HepG2 (cell line): ENCODE measurements at regions not wholly inside any gene's neighbourhood (a gene's known extent, or its start where the extent isn't known, plus 50 kb on each side); places are given as distances from the start of the nearest gene placed in this dataset.

Experiments
- ARHGAP35 ChIP-seq: sonication (generic); formaldehyde crosslinking; IDR thresholded peaks from 2 replicates; pipeline ENCODE4 v1.9.0; 2022; ENCODE audit warnings: mild to moderate bottlenecking, inconsistent platforms, moderate library complexity, missing genetic modification reagents, borderline replicate concordance
- ARNT ChIP-seq: fragments of 450-650 bp; IDR thresholded peaks from 2 replicates; pipeline ENCODE4 v1.6.1; 2017
- CCAR2 ChIP-seq: fragments of 200-400 bp; formaldehyde crosslinking; optimal IDR thresholded peaks from 2 replicates; pipeline ENCODE3; 2018; ENCODE audit warnings: low read depth, mild to moderate bottlenecking, low read length, moderate library complexity
- JUN ChIP-seq: sonication (generic); formaldehyde crosslinking; IDR thresholded peaks from 2 replicates; pipeline ENCODE4 v1.4.0; 2020; ENCODE audit warnings: mild to moderate bottlenecking, missing genetic modification reagents
- NKX3-1 ChIP-seq: sonication (generic); formaldehyde crosslinking; IDR thresholded peaks from 2 replicates; pipeline ENCODE4 v1.5.0; 2020; ENCODE audit warnings: missing genetic modification reagents
- RAD51 ChIP-seq: fragments of 450-650 bp; IDR thresholded peaks from 2 replicates; pipeline ENCODE4 v1.6.1; 2016; ENCODE audit warnings: borderline replicate concordance
- RARG ChIP-seq: sonication (generic); formaldehyde crosslinking; IDR thresholded peaks from 2 replicates; pipeline ENCODE4 v1.4.0; 2020; ENCODE audit warnings: low read depth, mild to moderate bottlenecking, missing genetic modification reagents
- YY1 ChIP-seq: IDR thresholded peaks from 2 replicates; pipeline ENCODE4 v1.6.1; 2011; ENCODE audit warnings: low read length, low read depth, moderate library complexity, mild to moderate bottlenecking; ENCODE audit not compliant: insufficient read depth, insufficient replicate concordance
- ZNF230 ChIP-seq: sonication (generic); formaldehyde crosslinking; IDR thresholded peaks from 2 replicates; pipeline ENCODE4 v1.4.0; 2020; ENCODE audit warnings: mild to moderate bottlenecking, missing genetic modification reagents
- ZNF256 ChIP-seq: sonication (generic); formaldehyde crosslinking; conservative IDR thresholded peaks from 2 replicates; pipeline ENCODE4 v1.4.0; 2020; ENCODE audit warnings: missing genetic modification reagents
- ZNF260 ChIP-seq: sonication (generic); formaldehyde crosslinking; IDR thresholded peaks from 2 replicates; pipeline ENCODE4 v1.4.0; 2020; ENCODE audit warnings: missing genetic modification reagents, low read depth, mild to moderate bottlenecking, borderline replicate concordance
- ZNF3 ChIP-seq: IDR thresholded peaks from 2 replicates; pipeline ENCODE4 v1.7.0; 2017; ENCODE audit warnings: inconsistent platforms
- ZNF30 ChIP-seq: sonication (generic); formaldehyde crosslinking; IDR thresholded peaks from 2 replicates; pipeline ENCODE4 v1.5.0; 2020; ENCODE audit warnings: mild to moderate bottlenecking, missing genetic modification reagents
- ZNF382 ChIP-seq: sonication (generic); formaldehyde crosslinking; IDR thresholded peaks from 2 replicates; pipeline ENCODE4 v1.5.0; 2020; ENCODE audit warnings: missing genetic modification reagents, mild to moderate bottlenecking, borderline replicate concordance
- ZNF468 ChIP-seq: sonication (generic); formaldehyde crosslinking; IDR thresholded peaks from 2 replicates; pipeline ENCODE4 v1.8.0; 2022; ENCODE audit warnings: mild to moderate bottlenecking, moderate library complexity, missing genetic modification reagents
- ZNF607 ChIP-seq: sonication (generic); formaldehyde crosslinking; IDR thresholded peaks from 2 replicates; pipeline ENCODE4 v1.5.1; 2020; ENCODE audit warnings: missing genetic modification reagents, mild to moderate bottlenecking, borderline replicate concordance
- TF ChIP-seq, protein P1 (sequence below): sonication (generic); formaldehyde crosslinking; IDR thresholded peaks from 2 replicates; pipeline ENCODE4 v1.5.1; 2020; ENCODE audit warnings: missing genetic modification reagents, mild to moderate bottlenecking, borderline replicate concordance
- TF ChIP-seq, protein P2 (sequence below): sonication (generic); formaldehyde crosslinking; IDR thresholded peaks from 2 replicates; pipeline ENCODE4 v1.5.1; 2020; ENCODE audit warnings: missing genetic modification reagents, mild to moderate bottlenecking, borderline replicate concordance
- TF ChIP-seq, protein P3 (sequence below): sonication (generic); formaldehyde crosslinking; IDR thresholded peaks from 2 replicates; pipeline ENCODE4 v1.4.0; 2020; ENCODE audit warnings: missing genetic modification reagents
- TF ChIP-seq, protein P4 (sequence below): sonication (generic); formaldehyde crosslinking; IDR thresholded peaks from 2 replicates; pipeline ENCODE4 v1.5.0; 2020; ENCODE audit warnings: missing genetic modification reagents
- TF ChIP-seq, protein P5 (sequence below), 2 experiments: sonication (generic) in 1 of 2; formaldehyde crosslinking in 1 of 2; IDR thresholded peaks; 2 replicates each; pipeline versions ENCODE4 v1.5.1 to v1.6.1; 2011 to 2020; ENCODE audit warnings: borderline replicate concordance in 1 of 2, low read depth in 1 of 2, low read length in 1 of 2, mild to moderate bottlenecking in 1 of 2, missing genetic modification reagents in 1 of 2, moderate library complexity in 1 of 2

DNA sequence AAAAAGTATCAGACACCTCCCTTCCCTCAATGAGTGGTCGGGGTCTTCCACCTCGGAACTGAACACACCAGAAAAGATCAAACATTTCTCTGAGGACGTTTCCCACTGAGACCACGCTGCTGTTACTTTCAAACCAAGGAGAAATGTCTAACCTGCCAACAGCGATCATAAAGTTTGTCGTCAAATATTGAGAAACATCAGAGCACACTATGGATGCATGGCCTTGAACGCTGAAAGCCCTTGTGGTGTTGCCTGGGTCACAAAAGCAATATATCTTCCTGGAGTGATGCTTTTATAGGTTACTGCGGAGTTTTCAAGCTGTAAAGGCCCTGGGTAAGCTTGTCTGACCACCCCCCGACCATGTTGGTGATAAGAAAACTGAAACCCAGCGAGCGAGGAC lies 70.2 kb upstream of the ID2 start (continued):
- TF ChIP-seq, protein P1, sequence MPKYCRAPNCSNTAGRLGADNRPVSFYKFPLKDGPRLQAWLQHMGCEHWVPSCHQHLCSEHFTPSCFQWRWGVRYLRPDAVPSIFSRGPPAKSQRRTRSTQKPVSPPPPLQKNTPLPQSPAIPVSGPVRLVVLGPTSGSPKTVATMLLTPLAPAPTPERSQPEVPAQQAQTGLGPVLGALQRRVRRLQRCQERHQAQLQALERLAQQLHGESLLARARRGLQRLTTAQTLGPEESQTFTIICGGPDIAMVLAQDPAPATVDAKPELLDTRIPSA (CRISPR knock-in tag), result no peak
- TF ChIP-seq YY1, result no peak
- TF ChIP-seq RARG (CRISPR knock-in tag), result no peak
- TF ChIP-seq, protein P2, sequence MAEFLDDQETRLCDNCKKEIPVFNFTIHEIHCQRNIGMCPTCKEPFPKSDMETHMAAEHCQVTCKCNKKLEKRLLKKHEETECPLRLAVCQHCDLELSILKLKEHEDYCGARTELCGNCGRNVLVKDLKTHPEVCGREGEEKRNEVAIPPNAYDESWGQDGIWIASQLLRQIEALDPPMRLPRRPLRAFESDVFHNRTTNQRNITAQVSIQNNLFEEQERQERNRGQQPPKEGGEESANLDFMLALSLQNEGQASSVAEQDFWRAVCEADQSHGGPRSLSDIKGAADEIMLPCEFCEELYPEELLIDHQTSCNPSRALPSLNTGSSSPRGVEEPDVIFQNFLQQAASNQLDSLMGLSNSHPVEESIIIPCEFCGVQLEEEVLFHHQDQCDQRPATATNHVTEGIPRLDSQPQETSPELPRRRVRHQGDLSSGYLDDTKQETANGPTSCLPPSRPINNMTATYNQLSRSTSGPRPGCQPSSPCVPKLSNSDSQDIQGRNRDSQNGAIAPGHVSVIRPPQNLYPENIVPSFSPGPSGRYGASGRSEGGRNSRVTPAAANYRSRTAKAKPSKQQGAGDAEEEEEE (CRISPR knock-in tag), result no peak
- 0 out of 2 replicates have a peak, but pooled peaks have one; percentile 4 for TF ChIP-seq JUN (CRISPR knock-in tag)
- TF ChIP-seq ZNF260, result no peak
- TF ChIP-seq ZNF607 (CRISPR knock-in tag), result peak; percentile 57; the same call in 1 of the 2 replicates
- TF ChIP-seq NKX3-1 (CRISPR knock-in tag), result no peak
- no peak for TF ChIP-seq ARNT
- TF ChIP-seq, protein P3, sequence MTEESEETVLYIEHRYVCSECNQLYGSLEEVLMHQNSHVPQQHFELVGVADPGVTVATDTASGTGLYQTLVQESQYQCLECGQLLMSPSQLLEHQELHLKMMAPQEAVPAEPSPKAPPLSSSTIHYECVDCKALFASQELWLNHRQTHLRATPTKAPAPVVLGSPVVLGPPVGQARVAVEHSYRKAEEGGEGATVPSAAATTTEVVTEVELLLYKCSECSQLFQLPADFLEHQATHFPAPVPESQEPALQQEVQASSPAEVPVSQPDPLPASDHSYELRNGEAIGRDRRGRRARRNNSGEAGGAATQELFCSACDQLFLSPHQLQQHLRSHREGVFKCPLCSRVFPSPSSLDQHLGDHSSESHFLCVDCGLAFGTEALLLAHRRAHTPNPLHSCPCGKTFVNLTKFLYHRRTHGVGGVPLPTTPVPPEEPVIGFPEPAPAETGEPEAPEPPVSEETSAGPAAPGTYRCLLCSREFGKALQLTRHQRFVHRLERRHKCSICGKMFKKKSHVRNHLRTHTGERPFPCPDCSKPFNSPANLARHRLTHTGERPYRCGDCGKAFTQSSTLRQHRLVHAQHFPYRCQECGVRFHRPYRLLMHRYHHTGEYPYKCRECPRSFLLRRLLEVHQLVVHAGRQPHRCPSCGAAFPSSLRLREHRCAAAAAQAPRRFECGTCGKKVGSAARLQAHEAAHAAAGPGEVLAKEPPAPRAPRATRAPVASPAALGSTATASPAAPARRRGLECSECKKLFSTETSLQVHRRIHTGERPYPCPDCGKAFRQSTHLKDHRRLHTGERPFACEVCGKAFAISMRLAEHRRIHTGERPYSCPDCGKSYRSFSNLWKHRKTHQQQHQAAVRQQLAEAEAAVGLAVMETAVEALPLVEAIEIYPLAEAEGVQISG (CRISPR knock-in tag), result peak; percentile 35; the same call in 1 of the 2 replicates
- TF ChIP-seq, protein P4, sequence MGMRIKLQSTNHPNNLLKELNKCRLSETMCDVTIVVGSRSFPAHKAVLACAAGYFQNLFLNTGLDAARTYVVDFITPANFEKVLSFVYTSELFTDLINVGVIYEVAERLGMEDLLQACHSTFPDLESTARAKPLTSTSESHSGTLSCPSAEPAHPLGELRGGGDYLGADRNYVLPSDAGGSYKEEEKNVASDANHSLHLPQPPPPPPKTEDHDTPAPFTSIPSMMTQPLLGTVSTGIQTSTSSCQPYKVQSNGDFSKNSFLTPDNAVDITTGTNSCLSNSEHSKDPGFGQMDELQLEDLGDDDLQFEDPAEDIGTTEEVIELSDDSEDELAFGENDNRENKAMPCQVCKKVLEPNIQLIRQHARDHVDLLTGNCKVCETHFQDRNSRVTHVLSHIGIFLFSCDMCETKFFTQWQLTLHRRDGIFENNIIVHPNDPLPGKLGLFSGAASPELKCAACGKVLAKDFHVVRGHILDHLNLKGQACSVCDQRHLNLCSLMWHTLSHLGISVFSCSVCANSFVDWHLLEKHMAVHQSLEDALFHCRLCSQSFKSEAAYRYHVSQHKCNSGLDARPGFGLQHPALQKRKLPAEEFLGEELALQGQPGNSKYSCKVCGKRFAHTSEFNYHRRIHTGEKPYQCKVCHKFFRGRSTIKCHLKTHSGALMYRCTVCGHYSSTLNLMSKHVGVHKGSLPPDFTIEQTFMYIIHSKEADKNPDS (CRISPR knock-in tag), result no peak
- TF ChIP-seq ZNF30, result no peak
- TF ChIP-seq ZNF3 (CRISPR knock-in tag), result no peak
- no peak for TF ChIP-seq ARHGAP35 (CRISPR knock-in tag)
- no peak for TF ChIP-seq ZNF382 (CRISPR knock-in tag)
- TF ChIP-seq CCAR2, result no peak
- TF ChIP-seq ZNF230 (CRISPR knock-in tag), result no peak
- TF ChIP-seq ZNF468 (CRISPR knock-in tag), result no peak
- TF ChIP-seq, protein P5, sequence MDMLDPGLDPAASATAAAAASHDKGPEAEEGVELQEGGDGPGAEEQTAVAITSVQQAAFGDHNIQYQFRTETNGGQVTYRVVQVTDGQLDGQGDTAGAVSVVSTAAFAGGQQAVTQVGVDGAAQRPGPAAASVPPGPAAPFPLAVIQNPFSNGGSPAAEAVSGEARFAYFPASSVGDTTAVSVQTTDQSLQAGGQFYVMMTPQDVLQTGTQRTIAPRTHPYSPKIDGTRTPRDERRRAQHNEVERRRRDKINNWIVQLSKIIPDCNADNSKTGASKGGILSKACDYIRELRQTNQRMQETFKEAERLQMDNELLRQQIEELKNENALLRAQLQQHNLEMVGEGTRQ (IDR thresholded peaks at IDR 0.05; ENCODE audit: low read depth, low read length), result no peak
- TF ChIP-seq, protein P5 (CRISPR knock-in tag; IDR thresholded peaks at IDR 0.05; ENCODE audit: borderline replicate concordance), result no peak
- no peak for TF ChIP-seq ZNF256 (CRISPR knock-in tag)
- TF ChIP-seq RAD51, result no peak
